HG02884 (cell line): ENCODE measurements at regions not wholly inside any gene's neighbourhood (a gene's known extent, or its start where the extent isn't known, plus 50 kb on each side); places are given as distances from the start of the nearest gene placed in this dataset.

Source experiments
- ATAC-seq: cut with Tn5 transposase; IDR thresholded peaks from one replicate; pipeline ENCODE4 v1.9.1; 2021; ENCODE audit warnings: mild to moderate bottlenecking, moderate library complexity; ENCODE audit not compliant: unreplicated experiment

DNA sequence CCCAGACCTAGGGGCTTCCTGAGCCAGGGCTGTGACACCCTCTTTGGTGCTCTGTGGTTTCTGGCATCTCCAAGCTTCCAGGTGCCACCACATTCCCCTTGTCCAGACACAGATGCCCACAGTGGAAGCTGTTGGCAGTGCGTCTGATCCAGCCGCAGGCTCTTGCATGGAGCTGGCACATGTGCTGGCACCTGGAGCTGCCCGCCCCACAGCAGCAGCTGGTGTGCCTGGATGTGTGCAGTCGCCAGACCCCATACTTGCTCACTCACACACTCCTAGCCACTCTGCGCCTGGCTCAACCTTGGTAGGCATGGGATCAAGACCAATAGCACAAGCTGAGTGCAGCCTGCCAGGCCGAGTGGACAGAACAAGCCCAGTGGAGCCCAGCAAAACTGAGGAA lies 106.5 kb downstream of the LYZL1 start:
- ATAC-seq = no peak

GRCh38 chr10:29397221-29397620 lies 108.4 kb downstream of the LYZL1 start:
- ATAC-seq = no peak

GRCh38 chr10:29403208-29403607 lies 114.3 kb downstream of the LYZL1 start:
- ATAC-seq = no peak

DNA sequence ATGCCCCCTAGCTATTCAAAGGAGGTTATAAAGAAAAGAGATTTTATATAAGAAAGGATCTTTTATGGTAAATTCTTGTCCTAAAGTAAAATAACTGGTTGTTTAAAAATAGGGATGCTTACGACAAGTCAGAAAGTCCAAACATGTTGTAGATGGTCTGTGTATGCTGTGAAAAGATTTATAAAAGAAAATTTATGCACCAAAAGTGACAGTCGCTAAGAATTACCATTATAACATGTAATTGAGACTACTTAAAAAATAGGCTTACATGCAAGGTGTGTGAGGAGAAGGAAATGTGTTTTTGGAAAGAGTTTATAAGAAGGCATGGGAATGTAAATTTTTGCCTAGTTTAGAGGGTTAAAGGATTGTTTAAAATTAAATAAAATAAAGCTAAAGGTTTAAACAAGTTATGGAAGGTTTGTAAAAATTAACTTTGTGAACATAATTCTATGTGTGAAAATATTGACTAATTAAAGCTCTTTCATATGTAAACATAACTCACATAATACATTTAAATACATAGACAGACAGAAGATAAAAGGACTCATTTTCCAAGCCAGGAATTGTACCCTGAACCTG lies 118.5 kb downstream of the LYZL1 start:
- ATAC-seq = no peak
